Hindlimb muscle (tissue), 1 donor: ENCODE measurements at regions not wholly inside any gene's neighbourhood (a gene's known extent, or its start where the extent isn't known, plus 50 kb on each side); places are given as distances from the start of the nearest gene placed in this dataset.

Source experiments
- DNase-seq: peaks from one replicate; pipeline ENCODE4 v3.0.0-alpha.2; 2013

DNA sequence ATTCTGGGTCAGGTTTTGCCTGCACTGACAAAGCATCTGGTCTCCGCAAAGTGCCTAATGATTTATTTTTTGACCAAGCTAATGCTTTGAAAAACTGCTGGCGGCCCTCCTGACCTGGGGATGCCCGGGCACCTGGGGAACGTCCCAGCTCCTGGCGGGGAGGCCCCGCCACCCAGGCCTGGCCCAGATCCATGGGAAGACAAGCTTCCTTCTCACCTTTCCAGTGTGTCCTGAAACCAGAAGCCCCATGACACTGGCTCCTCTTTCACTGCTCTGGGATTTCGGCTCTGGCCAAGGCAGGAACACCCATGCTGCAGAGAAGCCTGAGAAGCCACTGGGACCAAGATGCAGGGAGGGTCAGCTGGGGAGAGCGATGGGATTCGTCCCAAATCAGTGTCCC is 144.1 kb downstream of the SEC61B start:
- DNase-seq = no peak

DNA sequence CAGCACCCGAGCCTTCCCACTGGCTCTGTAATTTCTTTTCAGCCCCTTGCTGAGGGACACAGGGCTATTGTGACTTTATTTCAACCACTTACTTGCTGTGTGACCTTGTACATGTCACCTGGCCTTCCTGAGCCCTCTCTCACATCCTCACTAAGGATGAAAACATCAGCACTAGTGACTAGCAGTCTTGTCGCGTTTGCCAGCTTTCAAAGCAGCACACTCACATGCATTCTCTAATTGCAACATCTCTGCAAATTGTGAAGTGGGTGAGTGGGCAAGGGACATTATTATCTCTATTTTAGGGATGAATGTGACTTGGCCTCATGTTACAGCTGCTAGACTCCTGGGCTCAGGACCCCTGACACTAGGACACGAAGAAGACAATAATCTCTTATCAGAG is 144.5 kb downstream of the SEC61B start:
- DNase-seq = no peak

DNA sequence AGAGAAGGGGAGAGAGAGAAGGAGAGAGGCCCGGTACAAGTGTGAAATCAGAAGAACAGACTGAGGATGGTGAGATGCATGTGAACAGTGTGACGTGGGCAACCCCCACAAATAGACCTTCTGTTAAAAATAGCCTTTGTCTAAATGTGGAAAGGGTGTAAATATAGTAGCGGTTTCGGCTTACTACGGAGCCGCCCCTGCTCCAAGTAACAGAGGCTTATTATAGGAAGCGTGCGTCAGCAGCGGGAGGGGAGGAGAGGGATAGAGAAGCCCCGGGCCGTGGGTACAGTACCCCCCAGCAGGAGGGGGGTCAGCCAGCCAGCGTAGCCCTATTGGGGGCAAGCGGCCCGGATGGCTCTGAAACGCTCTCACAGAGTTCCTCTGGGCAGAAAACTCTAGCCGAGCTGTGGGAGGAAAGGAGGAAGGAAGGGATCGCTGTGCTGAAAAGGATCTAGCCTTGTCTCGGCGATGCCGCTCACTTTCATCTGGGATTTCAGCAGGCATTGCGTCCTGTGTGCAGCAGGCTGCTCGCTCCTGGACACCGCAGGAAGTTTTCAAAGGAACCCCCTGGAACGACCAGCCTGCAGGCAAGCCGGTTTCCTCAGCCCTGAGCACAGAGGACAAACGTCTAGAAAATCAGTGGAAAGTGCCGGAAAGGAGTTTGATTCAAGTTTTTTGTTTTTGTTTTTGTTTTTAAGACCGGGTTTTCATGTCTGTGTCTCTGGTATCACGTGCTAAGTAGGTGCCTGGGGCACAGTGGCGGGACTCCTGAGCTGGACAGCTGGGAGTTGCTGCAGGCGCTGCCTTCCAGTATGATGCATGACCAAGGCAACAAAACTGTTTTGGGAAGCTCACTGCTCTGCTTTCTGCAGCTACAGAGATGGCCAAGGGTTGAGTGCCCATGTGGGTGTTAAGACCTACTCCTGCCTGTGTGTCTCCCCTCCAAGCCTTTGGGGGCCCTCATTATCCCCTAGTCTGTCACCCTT is 146.6 kb downstream of the SEC61B start:
- DNase-seq = peak; percentile 76

DNA sequence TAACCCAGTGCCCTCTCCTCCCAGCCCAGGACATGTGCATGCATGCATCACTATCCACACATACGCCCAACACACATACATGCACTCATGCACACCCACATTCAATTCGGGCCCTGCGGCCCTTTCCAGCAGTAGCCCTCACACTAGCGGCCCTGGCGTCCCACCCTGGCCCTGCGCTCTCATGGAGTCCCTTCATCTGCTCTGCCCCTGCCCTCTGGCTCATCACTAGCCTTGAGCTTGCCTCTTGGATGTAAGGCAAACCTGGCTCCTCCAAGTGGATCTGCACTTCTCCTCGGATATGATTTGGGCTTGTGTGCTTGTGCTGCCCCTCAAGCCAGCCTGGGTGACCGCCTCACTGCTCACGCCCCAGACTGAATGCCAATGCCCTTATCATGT is 147.2 kb downstream of the SEC61B start:
- no peak for DNase-seq

DNA sequence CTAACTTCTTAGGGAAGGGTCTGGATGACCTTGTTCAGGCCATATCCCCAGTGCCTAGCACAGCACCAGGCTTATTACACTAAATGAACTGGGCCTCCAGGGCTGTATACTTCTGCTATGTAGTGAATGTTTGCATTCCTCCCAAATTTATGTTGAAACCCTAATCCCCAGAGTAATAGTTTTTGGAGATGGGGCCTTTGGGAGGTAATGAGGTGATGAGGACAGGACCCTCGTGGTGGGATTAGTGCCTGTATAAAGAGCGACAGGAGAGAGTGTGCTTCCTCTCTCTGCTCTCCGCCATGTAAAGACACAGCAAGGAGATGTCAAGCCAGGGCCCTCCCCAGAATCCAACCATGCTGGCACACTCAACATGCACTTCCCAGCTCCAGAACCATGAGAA is 148.3 kb downstream of the SEC61B start:
- DNase-seq = no peak

DNA sequence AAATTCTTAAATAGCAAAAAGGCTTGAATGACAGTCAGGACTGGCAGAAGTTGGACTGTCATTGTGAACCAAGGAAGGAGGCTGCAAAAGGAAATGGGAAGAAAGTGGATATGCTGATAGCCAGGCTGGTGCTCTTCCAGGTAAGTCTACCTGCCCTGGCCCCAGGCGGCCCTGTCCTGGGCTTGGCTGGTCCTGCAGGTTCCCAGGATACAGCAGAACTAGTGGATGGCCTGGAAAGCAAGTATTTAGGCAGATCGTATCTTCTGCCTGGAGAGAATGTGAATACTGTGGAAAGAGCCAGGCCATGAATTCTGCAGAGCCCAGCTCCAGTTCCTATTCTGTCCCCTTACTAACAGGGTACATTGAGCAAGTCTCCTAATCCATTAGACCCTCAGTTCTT is 149.3 kb downstream of the SEC61B start:
- no peak for DNase-seq

DNA sequence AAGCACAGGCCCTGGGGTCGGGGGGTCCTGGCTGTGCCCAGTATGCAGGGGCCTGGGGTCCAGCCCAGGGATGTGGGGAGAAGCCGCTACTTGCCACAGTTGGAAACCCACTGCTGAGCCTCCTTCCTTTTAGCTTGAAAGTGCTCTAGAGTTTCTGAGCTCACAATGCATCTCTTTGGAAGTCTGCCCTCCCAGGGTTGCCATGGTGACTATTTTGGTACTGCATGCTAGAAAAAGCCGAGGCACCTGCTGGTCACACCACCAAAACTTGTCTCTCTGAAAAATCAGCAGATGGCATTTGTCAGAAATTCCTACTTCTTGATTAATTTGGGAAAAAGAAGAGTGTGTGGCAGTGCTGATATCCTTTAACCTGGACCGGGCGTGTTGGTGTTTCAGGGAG is 151.8 kb downstream of the SEC61B start:
- DNase-seq = no peak

DNA sequence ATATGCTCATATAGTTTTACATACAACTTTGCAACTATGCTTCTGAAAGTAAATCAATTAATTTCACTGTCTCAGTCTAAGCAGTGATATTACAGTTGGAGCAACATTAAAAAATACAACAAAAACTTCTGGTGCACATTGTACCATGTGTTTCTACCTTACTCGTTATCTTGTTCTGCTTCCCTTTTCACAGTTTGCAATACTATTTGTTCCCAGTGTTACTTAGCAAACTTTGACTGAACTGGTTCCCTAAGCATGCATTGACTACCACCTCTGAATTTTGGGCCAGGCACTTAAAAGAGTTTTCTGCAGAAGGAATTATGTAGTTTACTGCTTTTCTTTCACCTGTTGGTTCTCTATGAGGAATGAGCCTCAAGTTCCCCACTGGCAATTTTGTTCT is 152.7 kb downstream of the SEC61B start:
- DNase-seq = no peak

DNA sequence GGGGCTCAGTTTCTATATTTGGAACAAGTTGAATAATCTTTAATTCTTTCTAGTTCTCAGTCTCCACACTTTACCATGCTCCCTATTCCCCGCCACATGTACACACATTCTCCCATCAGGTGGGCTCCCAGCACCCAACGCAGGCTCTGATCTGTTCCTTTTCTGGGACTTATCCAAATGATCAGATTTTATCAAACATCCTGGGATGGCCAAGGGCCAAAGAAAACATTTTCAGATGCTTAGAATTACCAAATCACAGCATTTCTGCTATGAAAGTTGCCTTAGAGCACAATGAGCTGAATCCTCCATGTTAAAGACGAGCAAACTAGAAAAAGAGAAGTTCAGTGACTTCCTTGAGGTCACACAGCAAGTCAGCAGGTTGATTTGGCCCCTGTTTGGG is 153.4 kb downstream of the SEC61B start:
- no peak for DNase-seq

DNA sequence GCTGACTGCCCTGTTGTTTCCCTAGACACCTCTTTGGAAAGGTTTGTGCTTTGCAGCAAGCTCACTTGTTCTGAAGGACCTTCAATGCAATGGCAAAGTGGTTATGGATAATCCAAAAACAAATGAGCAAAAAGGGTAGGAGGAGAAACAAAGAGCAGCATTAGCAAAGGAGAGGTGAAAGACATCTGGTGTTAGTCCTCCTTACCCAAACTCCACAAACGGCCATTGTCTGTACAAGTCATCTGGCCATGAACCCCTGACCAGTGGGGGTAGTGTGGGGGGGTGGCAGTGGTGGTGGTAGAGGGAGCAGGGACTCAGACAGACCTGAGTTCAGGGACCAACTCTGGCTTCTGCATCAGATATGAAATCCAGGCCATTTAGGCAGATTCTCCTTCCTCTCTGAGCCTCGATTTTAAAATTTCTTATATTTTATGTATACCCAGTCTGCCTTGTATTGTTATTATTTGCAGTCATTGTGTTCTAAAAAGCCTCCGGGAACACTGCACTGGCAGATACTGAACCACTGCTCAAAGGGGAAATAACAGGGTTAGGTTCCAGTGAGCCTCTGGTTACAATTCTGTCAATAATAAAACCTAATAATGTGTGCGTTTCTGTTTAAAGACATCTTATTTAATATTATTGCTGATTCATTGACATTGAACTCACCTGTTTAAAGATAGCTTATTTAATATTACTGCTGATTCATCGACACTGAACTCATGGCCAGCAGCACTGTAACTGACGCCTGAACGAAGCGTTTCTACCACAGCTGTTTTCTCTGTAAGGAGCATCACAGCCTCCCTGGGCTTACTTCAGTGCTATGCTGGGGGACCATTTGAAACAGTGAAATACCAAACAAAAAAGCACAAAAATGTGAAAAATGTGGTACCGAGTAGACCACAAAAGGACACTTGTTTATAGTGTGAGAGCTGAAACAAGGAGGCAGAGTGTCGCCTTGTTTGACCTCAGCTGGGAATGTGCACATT is 156.0 kb downstream of the SEC61B start:
- no peak for DNase-seq

DNA sequence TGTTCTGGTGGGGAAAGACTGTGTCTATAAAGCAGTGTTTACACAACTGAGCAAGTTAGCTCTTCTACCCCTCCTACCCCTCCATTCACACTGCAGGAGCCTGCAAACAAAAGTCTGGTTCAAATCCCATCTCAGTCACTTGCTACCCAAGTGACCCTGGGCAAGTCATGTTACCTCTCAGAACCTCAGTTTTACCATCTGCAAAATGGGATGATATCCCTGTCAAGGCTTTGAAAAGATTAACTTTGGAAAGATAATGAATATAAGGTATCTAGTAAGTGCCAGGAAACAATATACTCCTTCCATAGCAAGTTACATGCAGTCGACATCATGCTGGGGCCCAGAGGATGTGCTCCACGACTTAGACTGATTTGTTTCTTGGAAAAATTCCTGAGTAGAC is 161.5 kb downstream of the SEC61B start:
- DNase-seq = no peak

DNA sequence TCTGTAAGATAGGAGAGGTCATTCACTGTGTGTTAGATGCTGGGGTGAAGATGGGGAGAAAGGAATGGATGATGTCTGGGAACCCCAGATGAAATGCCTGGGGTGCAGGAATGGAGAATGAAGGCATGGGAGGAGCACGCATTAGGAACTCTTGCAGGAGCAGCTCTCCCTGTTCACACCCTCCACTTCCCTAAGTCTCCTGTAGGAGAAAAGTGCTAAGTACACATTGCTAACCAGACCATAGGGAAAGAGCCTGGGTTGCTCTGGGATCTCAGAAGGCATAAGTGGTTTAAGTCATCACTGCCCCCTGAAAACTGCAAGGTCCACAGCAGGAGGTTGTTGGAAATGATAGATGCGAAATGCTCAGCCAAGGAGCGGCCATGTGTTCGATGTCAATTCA is 163.1 kb downstream of the SEC61B start:
- no peak for DNase-seq

DNA sequence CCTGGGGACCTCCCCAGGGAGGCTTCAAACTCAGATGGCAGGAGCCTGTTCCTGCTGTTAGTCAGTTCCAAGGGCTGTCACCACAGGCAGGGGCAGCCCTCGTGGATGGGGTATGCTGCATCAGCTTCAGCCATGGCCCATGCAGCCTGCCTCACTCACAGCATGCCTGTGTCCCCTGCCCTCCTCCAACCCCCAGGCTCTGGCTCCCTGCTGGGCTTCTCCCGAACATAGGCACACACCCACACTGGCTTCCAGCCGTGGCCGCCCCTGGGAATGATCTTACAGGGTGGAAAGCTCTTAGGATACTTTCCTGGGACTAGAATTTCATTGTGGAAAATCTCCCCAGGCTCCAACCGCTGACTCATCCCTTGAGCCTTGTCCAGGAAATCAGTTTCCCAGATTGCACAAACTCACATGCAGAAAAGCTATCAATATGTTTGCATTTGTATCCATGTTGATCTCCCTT is 163.8 kb downstream of the SEC61B start:
- DNase-seq = no peak

DNA sequence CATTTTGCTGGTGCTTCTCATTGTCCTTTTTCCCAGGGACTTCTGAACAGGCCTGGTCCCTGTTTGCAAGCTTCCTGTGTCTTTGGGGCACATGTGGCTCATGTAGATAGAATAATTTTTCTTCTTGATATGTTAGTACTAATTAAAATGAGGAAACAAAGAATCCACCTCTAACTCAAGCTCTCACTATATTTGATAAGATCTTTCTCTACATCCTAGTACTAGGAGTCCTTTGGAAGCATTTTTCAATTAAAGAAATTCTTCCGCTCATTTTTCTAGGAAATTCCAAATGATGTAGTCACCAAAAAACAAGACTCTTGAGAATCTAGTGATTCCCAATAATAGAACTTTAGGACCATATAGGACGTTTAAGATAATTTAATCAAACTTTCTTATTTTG is 165.3 kb downstream of the SEC61B start:
- DNase-seq = no peak

DNA sequence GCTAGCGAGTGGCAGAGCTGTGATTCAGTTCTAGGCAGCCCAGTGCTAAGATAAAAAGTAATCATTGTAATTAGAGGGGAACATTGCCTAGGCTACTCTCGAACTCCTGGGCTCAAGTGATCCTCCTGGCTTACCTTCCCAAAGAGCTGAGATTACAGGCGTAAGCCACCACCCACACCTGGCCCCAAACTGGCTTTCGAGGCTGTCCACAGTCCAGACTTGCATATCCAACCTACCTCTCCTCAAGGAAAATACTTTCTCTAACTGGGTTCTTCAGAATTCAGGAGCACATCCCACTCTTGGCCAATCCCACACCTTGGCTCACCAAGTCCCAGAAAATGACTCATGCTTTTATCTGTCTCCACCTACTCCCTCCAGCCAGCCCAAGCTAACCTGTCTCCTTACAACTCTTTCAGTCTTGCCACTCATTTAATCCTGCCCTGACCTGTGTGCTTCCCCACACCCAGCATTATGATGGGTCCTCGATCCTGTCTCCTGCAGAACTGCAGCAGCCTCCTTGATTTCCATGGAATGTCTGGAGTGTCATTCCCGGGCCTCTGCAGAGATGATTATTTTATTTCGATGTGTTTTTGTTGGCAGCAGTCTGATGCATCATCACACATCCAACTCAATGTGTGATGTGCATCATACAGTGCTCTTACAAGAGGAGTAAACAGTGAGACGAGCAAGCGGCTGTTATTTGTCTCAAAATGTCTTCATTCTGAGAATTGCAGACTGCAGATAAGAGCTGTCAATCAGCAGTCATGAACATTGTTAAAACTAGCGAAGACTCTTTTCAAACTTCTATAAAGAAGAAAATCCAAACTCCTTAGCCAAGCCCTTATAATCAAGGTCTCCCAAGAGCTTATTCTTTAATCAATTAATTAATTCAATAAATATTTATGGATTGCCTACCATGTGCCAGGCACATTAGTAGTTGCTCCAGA is 167.3 kb downstream of the SEC61B start:
- DNase-seq = no peak

DNA sequence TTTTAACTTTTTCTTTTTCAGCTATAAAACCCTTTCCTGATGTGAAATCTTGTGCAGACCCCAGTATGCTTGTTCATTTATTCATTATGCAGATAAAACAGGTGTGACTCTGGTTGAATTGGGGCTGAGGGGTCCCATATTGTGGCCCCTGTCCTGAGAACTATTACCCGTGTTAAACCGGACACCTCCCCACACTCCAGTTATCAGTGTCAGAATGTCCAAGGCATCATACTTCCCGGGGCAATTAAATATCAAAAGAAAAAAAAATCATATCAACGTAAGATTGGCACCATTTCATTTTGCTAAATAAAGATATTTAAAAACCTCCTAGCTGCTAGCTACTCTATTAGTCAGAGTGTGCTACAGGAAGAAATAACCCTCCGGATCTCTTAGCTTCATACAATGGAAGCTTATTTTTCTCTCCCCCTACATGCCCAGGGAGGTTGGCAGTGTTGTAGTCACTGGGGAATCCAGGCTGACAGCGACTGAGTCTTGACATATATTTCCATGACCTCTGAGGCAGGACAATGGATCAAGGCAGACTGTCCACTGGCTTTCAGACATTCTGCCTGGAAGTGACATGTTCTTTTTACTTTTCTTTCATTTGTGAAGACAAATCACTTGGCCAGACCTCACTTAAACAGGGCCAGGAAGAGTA is 170.0 kb downstream of the SEC61B start:
- no peak for DNase-seq

DNA sequence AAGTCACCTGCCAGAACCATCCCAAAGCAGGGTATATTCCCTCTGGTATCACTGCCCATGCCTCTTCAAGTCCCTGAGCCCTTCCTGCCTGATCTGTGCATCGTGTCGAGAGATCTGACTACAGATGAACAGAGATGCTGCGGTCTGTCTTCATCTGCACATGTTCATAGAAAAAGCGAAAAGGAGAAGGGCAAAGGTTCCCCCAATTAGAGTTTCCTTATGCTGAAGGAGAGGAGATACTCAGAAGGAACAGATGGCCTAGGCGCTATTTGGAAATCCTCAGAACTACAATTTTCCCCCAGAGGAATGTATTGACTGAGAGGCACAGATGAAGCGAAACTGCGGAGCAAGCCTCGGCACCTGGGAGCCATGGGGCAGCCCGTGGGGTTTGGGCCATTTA is 170.9 kb downstream of the SEC61B start:
- DNase-seq = no peak

DNA sequence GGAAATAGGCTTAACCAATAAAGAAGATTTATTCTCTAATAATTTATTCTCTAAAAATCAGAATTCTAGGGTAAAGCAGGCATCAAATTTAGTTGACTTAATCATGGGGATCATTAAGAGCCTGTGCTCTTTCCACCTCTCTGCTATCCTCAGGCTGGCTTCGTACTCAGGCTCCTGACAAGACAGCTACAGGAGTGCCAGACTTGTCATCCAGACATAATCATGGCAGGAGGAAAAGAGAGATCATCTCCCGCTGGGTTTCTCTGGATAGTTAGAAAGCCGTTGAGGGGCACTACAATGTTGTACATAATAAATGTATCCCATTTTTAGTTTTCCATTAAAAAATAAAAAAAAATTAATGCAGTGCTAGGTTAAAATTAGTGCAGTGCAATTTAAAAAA is 171.9 kb downstream of the SEC61B start:
- DNase-seq = no peak

DNA sequence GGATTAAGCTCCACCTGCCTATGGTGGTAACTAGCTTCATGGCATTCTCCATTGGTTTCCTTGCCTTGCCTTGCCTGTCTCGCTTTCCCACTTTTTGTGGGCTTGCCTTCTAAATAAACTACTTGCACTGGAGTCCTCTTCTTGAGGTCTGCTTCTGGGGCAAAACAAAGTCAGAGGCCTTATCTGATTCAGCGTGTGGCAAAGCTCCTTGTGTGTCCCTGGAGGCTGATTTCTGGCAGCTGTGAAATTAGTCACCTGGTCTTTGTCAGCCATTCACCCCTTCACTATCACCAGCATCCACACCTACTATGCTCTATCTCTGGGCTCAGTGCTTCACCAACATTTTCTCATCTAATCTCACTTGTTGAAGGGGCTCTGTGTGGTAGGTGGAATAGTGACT is 176.2 kb downstream of the SEC61B start:
- DNase-seq = no peak

DNA sequence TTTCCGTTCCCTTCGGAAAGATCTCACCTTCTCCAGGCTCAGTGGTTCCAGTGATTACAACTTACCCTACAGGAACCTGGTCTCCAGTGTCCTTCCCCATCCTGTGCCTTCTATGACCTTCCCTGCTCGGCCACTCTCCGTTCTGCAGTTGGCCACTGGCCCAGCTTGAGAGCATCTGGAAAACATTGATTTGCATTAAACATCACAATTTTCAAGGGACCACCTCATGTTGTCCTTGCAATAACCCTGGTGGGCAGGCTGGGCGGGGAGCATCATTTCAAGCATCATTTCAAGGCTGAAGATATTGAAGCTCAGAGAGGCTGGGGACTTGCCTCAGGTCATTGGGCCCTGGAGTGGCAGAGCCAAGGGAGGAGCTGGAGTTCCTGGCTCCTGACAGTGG is 177.4 kb downstream of the SEC61B start:
- DNase-seq = no peak

DNA sequence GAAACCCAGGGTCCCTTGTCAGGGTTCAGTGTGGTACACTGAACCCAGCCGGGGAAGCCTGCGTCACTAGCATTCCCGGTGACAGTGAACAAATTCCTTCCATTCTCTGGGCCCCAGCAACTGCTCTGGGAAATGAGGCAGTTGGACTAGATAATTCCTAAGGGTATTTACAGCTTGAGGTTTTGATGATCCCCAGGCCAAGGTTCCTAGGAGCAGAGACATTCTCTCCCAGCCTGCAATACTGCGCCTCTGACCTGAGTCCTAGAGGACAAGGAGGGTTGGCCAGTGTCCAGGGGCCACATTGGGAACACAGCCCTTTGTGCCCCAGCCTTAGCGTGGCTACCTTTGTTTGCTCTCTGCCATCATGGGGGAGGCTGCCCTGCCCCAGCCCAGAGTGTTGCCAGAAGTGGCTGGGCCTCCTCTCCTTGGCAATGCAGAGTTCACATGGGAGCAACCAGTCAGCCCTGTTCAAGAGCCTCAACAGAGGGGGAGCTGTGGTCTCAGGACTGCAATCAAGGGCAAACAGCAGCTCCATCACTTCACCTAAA is 178.2 kb downstream of the SEC61B start:
- no peak for DNase-seq
